Natural killer cell (primary cell): ENCODE measurements at regions not wholly inside any gene's neighbourhood (a gene's known extent, or its start where the extent isn't known, plus 50 kb on each side); places are given as distances from the start of the nearest gene placed in this dataset.

ENCODE experiments used
- ATAC-seq, 3 donors: fragments of 150-1000 bp in 2 of 3; fragments of 200-7000 bp in 1 of 3; cut with Tn5 transposase; 1 replicate in 1 of 3; 2 replicates in 2 of 3; pipeline ENCODE4 v1.10.0; 2021; ENCODE audit warnings: mild to moderate bottlenecking in 2 of 3, moderate library complexity in 2 of 3
- DNase-seq, 2 donors: peaks; one replicate each; pipeline versions ENCODE4 v3.0.0 to v3.0.0-alpha.2; 2013 to 2021; ENCODE audit warnings: mixed read lengths in 1 of 2
- H3K27ac ChIP-seq: one replicate; pipeline ENCODE4 v1.5.1; 2013; ENCODE audit warnings: mild to moderate bottlenecking, low read length
- H3K27me3 ChIP-seq: one replicate; pipeline ENCODE4 v1.6.1; 2013; ENCODE audit warnings: low read length; ENCODE audit not compliant: control insufficient read depth, insufficient read depth
- H3K36me3 ChIP-seq: one replicate; pipeline ENCODE4 v1.6.1; 2013; ENCODE audit warnings: low read length; ENCODE audit not compliant: control insufficient read depth, insufficient read depth
- H3K4me1 ChIP-seq: one replicate; pipeline ENCODE4 v1.6.1; 2013; ENCODE audit warnings: low read length; ENCODE audit not compliant: control insufficient read depth, insufficient read depth
- H3K4me3 ChIP-seq: one replicate; pipeline ENCODE4 v1.5.1; 2013; ENCODE audit warnings: low read length
- H3K9me3 ChIP-seq: one replicate; pipeline ENCODE4 v1.6.1; 2013; ENCODE audit warnings: low read length; ENCODE audit not compliant: control insufficient read depth, insufficient read depth
- H3K27ac Mint-ChIP-seq, 2 donors: one replicate each; pipeline ENCODE4 v1.8.0; 2022; ENCODE audit warnings: mild to moderate bottlenecking in 2 of 2, mixed read lengths in 2 of 2, moderate library complexity in 1 of 2
- H3K27me3 Mint-ChIP-seq, 2 donors: one replicate each; pipeline ENCODE4 v1.8.0; 2022; ENCODE audit warnings: low read depth in 2 of 2, mixed read lengths in 2 of 2
- H3K36me3 Mint-ChIP-seq: one replicate; pipeline ENCODE4 v1.8.0; 2022; ENCODE audit warnings: mixed read lengths
- H3K4me1 Mint-ChIP-seq, 2 donors: one replicate each; pipeline ENCODE4 v1.8.0; 2022; ENCODE audit warnings: mixed read lengths in 2 of 2
- H3K4me3 Mint-ChIP-seq: one replicate; pipeline ENCODE4 v1.8.0; 2022; ENCODE audit warnings: mild to moderate bottlenecking, moderate library complexity, mixed read lengths
- H3K9me3 Mint-ChIP-seq, 2 donors: one replicate each; pipeline ENCODE4 v1.8.0; 2022; ENCODE audit warnings: mixed read lengths in 2 of 2
- CTCF ChIP-seq: fragments of 200-600 bp; IDR thresholded peaks from one replicate; pipeline ENCODE4 v1.8.0; 2022; ENCODE audit warnings: antibody characterized with exemption
- WGBS: methylation state at CpG from one replicate; pipeline ENCODE4 v1.1.7; 2013; ENCODE audit warnings: missing lambda C conversion rate; ENCODE audit not compliant: insufficient coverage; 5-methylcytosine and 5-hydroxymethylcytosine counted together
- intact Hi-C: fragments of 100-400 bp; cut with micrococcal nuclease; formaldehyde crosslinking; loops from one replicate; pipeline ENCODE4 v1.14.2; 2022

- H3K27me3 Mint-ChIP-seq: no peaks in the 10 kb centered on the region
- no peaks in the 10 kb centered on the region for H3K36me3 ChIP-seq
- peaks cover 11 to 17% of the 10 kb centered on the region in 2 donors for H3K9me3 Mint-ChIP-seq
- H3K27ac ChIP-seq: no peak overlapping the region
- WGBS: 73% methylated on average over 1 of the region's 2 CpGs
- ATAC-seq: no peak
- TF ChIP-seq CTCF: no peak
- H3K4me3 ChIP-seq: no peak overlapping the region
- no peak overlapping the region for H3K4me3 Mint-ChIP-seq
- H3K4me1 ChIP-seq: no peaks in the 10 kb centered on the region
- no peak for DNase-seq
- intact Hi-C loops: no loop called here
- H3K9me3 ChIP-seq: peaks cover 8% of the 10 kb centered on the region
- no peaks in the 10 kb centered on the region for H3K27me3 ChIP-seq
- no peak overlapping the region for H3K27ac Mint-ChIP-seq
- no peaks in the 10 kb centered on the region for H3K36me3 Mint-ChIP-seq
- H3K4me1 Mint-ChIP-seq: no peaks in the 10 kb centered on the region
These were observed 313.0 kb upstream of the NRXN1 start for GRCh38 chr2:51344886-51345285.

- intact Hi-C loops: no loop called here
- Histone ChIP-seq H3K4me3 (no peak overlapping the region), H3K4me1 (no peaks in the 10 kb centered on the region), H3K9me3 (no peaks in the 10 kb centered on the region), H3K36me3 (no peaks in the 10 kb centered on the region), H3K27ac (no peak overlapping the region), H3K27me3 (no peaks in the 10 kb centered on the region)
- ATAC-seq (no peak), DNase-seq (no peak)
- Mint-ChIP-seq H3K9me3 (peaks cover 12 to 20% of the 10 kb centered on the region in 2 donors), H3K4me3 (no peak overlapping the region), H3K36me3 (no peaks in the 10 kb centered on the region), H3K27me3 (no peaks in the 10 kb centered on the region), H3K27ac (no peak overlapping the region), H3K4me1 (no peaks in the 10 kb centered on the region)
- 75% methylated on average over 5 of the region's 7 CpGs for WGBS
- TF ChIP-seq CTCF: no peak
These were observed 303.4 kb upstream of the NRXN1 start for GRCh38 chr2:51335087-51336058.

GRCh38 chr2:51329512-51329911 lies 297.6 kb upstream of the NRXN1 start:
- Histone ChIP-seq H3K4me1 (no peaks in the 10 kb centered on the region), H3K9me3 (no peaks in the 10 kb centered on the region), H3K36me3 (no peaks in the 10 kb centered on the region), H3K27me3 (no peaks in the 10 kb centered on the region), H3K27ac (no peak overlapping the region), H3K4me3 (no peak overlapping the region)
- ATAC-seq (no peak), DNase-seq (no peak)
- Mint-ChIP-seq H3K4me1 (no peaks in the 10 kb centered on the region), H3K27ac (no peak overlapping the region), H3K4me3 (no peak overlapping the region), H3K9me3 (peaks cover 0 to 23% of the 10 kb centered on the region in 2 donors), H3K36me3 (no peaks in the 10 kb centered on the region), H3K27me3 (no peaks in the 10 kb centered on the region)
- TF ChIP-seq CTCF: no peak
- 100% methylated on average over 1 of the region's 1 CpG for WGBS
- intact Hi-C loops: no loop called here
